ENCODE measurements at regions not wholly inside any gene's neighbourhood (a gene's known extent, or its start where the extent isn't known, plus 50 kb on each side); places are given as distances from the start of the nearest gene placed in this dataset.

- no peaks in the 10 kb centered on the region for H3K4me1 ChIP-seq (ENCODE audit: control insufficient read depth, insufficient read depth, low read length)
- no TSS peak for BruUV-seq (replicated peaks)
- no peaks in the 10 kb centered on the region for H3K27me3 ChIP-seq (ENCODE audit: control insufficient read depth, insufficient read depth, low read length)
- no peaks in the 10 kb centered on the region for H3K9me3 ChIP-seq (ENCODE audit: control insufficient read depth, insufficient read depth, low read depth, low read length)
- H3K4me3 ChIP-seq (ENCODE audit: low read depth in 2 of 2, low read length in 2 of 2), result no peak overlapping the region
- ATAC-seq (no peak), DNase-seq (ENCODE audit: low read depth, low spot score) (no peak)
- H3K27ac ChIP-seq (ENCODE audit: low read length), result no peak overlapping the region
- POLR2A ChIA-PET, result no interaction called here
- TF ChIP-seq CTCF (IDR thresholded peaks at IDR 0.05), result no peak
- TF ChIP-seq REST (IDR thresholded peaks at IDR 0.05; ENCODE audit: insufficient read depth in 1 of 2, low read depth in 2 of 2, low read length in 1 of 2), result no peak
- TF ChIP-seq TCF7L2 (IDR thresholded peaks at IDR 0.05; ENCODE audit: low read depth, low read length), result no peak
- TF ChIP-seq SIN3A (IDR thresholded peaks at IDR 0.05; ENCODE audit: borderline replicate concordance, insufficient read depth, low read depth, low read length), result no peak
- no peak for TF ChIP-seq POLR2AphosphoS5 (IDR thresholded peaks at IDR 0.05; ENCODE audit: low read depth, low read length)
- CTCF ChIA-PET, result no interaction called here
- H3K36me3 ChIP-seq (ENCODE audit: control insufficient read depth, insufficient read depth, low read length), result no peaks in the 10 kb centered on the region
- intact Hi-C loops (cut with micrococcal nuclease; ENCODE audit: unreplicated experiment), result no loop called here
- in situ Hi-C loops (cut with HindIII; ENCODE audit: low pct_unique_long_range_greater_than_20kb, low sequenced_read_pairs), result no loop called here
These were observed 994.0 kb upstream of the FLRT2 start for GRCh38 chr14:84535976-84536375.

- intact Hi-C loops (cut with micrococcal nuclease; ENCODE audit: unreplicated experiment) (no loop called here), in situ Hi-C loops (cut with HindIII; ENCODE audit: low pct_unique_long_range_greater_than_20kb, low sequenced_read_pairs) (no loop called here)
- Histone ChIP-seq H3K4me1 (ENCODE audit: control insufficient read depth, insufficient read depth, low read length) (no peaks in the 10 kb centered on the region), H3K27me3 (ENCODE audit: control insufficient read depth, insufficient read depth, low read length) (no peaks in the 10 kb centered on the region), H3K27ac (ENCODE audit: low read length) (no peak overlapping the region), H3K9me3 (ENCODE audit: control insufficient read depth, insufficient read depth, low read depth, low read length) (no peaks in the 10 kb centered on the region), H3K4me3 (ENCODE audit: low read depth in 2 of 2, low read length in 2 of 2) (no peak overlapping the region), H3K36me3 (ENCODE audit: control insufficient read depth, insufficient read depth, low read length) (no peaks in the 10 kb centered on the region)
- POLR2A ChIA-PET, result no interaction called here
- BruUV-seq (replicated peaks), result no TSS peak
- TF ChIP-seq TCF7L2 (IDR thresholded peaks at IDR 0.05; ENCODE audit: low read depth, low read length) (no peak), POLR2AphosphoS5 (IDR thresholded peaks at IDR 0.05; ENCODE audit: low read depth, low read length) (no peak), CTCF (IDR thresholded peaks at IDR 0.05) (no peak), SIN3A (IDR thresholded peaks at IDR 0.05; ENCODE audit: borderline replicate concordance, insufficient read depth, low read depth, low read length) (no peak), REST (IDR thresholded peaks at IDR 0.05; ENCODE audit: insufficient read depth in 1 of 2, low read depth in 2 of 2, low read length in 1 of 2) (no peak)
- CTCF ChIA-PET, result no interaction called here
- no peak for DNase-seq (ENCODE audit: low read depth, low spot score)
- no peak for ATAC-seq
These were observed 988.9 kb upstream of the FLRT2 start for GRCh38 chr14:84541018-84541417.
